ENCODE measurements at regions not wholly inside any gene's neighbourhood (a gene's known extent, or its start where the extent isn't known, plus 50 kb on each side); places are given as distances from the start of the nearest gene placed in this dataset.

DNA sequence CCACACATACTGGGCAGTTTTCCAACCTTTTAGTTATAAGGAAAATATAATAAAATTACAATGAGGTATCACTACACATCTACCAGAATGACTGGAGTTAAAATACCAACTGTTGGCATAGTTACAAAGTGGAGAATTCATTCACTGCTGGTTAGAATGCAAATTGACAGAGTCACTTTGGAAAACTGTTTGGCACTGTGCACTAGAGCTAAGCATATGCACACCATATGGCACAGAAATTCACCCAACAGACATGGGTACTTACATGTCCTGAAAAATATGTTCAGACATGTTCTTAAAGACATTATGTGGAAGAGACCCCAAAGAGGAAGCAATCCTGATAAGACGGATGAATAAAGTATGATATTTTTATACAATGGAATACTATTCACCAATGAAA is 686.1 kb upstream of the RAB6C start:
- TF ChIP-seq, protein P1, sequence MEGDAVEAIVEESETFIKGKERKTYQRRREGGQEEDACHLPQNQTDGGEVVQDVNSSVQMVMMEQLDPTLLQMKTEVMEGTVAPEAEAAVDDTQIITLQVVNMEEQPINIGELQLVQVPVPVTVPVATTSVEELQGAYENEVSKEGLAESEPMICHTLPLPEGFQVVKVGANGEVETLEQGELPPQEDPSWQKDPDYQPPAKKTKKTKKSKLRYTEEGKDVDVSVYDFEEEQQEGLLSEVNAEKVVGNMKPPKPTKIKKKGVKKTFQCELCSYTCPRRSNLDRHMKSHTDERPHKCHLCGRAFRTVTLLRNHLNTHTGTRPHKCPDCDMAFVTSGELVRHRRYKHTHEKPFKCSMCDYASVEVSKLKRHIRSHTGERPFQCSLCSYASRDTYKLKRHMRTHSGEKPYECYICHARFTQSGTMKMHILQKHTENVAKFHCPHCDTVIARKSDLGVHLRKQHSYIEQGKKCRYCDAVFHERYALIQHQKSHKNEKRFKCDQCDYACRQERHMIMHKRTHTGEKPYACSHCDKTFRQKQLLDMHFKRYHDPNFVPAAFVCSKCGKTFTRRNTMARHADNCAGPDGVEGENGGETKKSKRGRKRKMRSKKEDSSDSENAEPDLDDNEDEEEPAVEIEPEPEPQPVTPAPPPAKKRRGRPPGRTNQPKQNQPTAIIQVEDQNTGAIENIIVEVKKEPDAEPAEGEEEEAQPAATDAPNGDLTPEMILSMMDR (IDR thresholded peaks at IDR 0.05) = no peak
- Histone ChIP-seq H3K27me3 (no peaks in the 10 kb centered on the region), H3K27ac (no peak overlapping the region), H3K4me1 (no peaks in the 10 kb centered on the region), H3K4me3 (no peak overlapping the region), H3K9me3 (no peaks in the 10 kb centered on the region), H3K36me3 (no peaks in the 10 kb centered on the region)
- ATAC-seq (no peak), DNase-seq (no peak)
- intact Hi-C loops (cut with DNase I) = no loop called here

DNA sequence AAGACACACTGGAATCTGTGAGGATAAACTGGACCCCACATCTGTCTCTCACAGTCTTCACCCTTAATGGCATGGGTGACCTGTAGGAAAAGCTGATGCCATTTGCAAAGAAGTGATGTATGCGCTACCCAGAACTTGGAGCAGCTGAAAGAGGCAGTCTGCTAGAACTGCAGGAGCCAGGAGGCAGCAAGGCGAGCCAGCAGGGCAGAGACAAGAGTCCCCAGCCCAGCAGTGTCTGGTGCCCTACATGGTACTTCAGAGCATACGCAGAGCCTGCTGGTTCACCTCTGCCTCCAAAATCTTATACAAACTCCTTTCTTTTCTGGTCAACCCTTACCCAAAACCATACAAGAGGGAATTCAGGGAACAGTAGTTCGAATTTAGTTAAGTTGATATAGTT is 683.1 kb upstream of the RAB6C start:
- no peaks in the 10 kb centered on the region for H3K36me3 ChIP-seq
- intact Hi-C loops (cut with DNase I) = no loop called here
- H3K4me1 ChIP-seq = no peaks in the 10 kb centered on the region
- no peaks in the 10 kb centered on the region for H3K9me3 ChIP-seq
- TF ChIP-seq, protein P1 (IDR thresholded peaks at IDR 0.05) = no peak
- ATAC-seq (no peak), DNase-seq (no peak)
- no peak overlapping the region for H3K27ac ChIP-seq
- no peak overlapping the region for H3K4me3 ChIP-seq
- H3K27me3 ChIP-seq = no peaks in the 10 kb centered on the region

DNA sequence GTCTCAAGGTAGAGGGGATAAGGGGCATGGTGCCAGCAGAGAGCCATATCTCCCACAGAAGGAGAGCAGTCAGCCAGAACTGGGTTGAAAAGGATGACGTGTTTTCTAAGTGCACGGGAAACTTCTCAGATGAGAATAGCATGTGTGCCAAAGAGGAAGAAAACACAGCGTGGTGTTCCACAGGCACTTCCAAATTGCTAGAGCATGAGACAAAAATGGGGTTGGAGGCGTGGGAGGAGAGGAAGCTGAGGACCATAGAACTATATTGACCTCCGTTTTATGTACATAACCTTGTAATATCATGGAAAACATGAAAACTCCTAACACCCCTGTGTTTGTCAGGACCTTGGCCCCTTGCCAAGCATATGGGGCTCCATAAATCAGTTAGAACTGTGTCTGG is 682.7 kb upstream of the RAB6C start:
- ATAC-seq (no peak), DNase-seq (peak in 1 of 4 donors; percentile 34)
- TF ChIP-seq, protein P1 (IDR thresholded peaks at IDR 0.05) = no peak
- no peaks in the 10 kb centered on the region for H3K4me1 ChIP-seq
- H3K36me3 ChIP-seq = no peaks in the 10 kb centered on the region
- no peak overlapping the region for H3K4me3 ChIP-seq
- intact Hi-C loops (cut with DNase I) = no loop called here
- no peaks in the 10 kb centered on the region for H3K9me3 ChIP-seq
- no peak overlapping the region for H3K27ac ChIP-seq
- no peaks in the 10 kb centered on the region for H3K27me3 ChIP-seq

DNA sequence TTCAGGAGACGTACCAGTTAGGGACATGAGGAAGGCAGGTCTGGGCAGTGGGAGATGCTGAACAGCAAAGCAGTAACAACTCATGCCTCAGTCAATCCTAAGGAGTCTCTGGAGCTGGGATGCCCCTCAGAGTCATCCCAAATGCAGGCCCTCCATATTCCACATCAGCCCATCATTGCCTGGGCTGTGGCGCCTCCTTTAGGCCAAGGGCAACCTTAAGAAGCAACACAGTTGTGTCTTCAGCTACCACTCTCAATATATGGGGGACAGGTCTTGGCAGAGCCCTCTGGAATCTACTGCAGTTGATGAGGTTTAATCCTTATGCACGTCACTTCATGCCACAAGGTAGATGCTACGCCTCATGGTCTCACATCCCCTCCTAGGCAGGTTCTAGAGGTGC is 682.0 kb upstream of the RAB6C start:
- Histone ChIP-seq H3K36me3 (no peaks in the 10 kb centered on the region), H3K27me3 (no peaks in the 10 kb centered on the region), H3K9me3 (no peaks in the 10 kb centered on the region), H3K27ac (no peak overlapping the region), H3K4me3 (no peak overlapping the region), H3K4me1 (no peaks in the 10 kb centered on the region)
- ATAC-seq (no peak), DNase-seq (no peak)
- TF ChIP-seq, protein P1 (IDR thresholded peaks at IDR 0.05) = no peak
- intact Hi-C loops (cut with DNase I) = no loop called here

DNA sequence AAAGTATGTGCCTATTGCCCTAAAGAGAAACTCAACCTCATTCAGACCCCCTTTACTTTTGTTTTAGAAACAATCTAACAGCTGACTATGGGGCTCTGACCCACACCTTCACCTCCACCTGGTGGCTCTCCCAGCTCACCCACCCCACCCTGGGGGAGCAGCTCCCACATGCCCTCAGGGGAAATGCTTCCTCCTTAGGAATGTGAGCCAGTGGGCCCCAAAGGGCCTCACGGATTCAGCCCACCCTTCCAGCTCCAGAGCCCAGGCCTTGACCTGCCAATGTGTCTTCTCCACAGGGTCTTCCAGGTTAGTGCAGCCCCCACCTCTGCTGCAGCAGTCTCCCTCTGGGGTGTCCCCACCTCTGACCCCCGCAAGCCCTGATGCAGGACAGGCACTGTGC is 680.1 kb upstream of the RAB6C start:
- intact Hi-C loops (cut with DNase I) = no loop called here

More for the DNA sequence above, 680.1 kb upstream of the RAB6C start:
- Histone ChIP-seq H3K9me3 (no peaks in the 10 kb centered on the region), H3K4me3 (no peak overlapping the region), H3K4me1 (no peaks in the 10 kb centered on the region), H3K27ac (no peak overlapping the region), H3K27me3 (no peaks in the 10 kb centered on the region), H3K36me3 (no peaks in the 10 kb centered on the region)
- TF ChIP-seq, protein P1 (IDR thresholded peaks at IDR 0.05) = no peak
- ATAC-seq (no peak), DNase-seq (no peak)
